WTC11 (cell line): ENCODE measurements at regions not wholly inside any gene's neighbourhood (a gene's known extent, or its start where the extent isn't known, plus 50 kb on each side); places are given as distances from the start of the nearest gene placed in this dataset.
"Not testable (repeated sequence)": the region's sequence is repeated elsewhere in the genome, so short reads cannot be mapped to it uniquely, and the experiment has no call there.

Experiments
- CREB1 ChIP-seq: sonication (generic); formaldehyde crosslinking; IDR thresholded peaks from 2 replicates; pipeline ENCODE4 v1.8.0; 2023; ENCODE audit warnings: mild to moderate bottlenecking, missing genetic modification reagents
- ELF4 ChIP-seq: sonication (generic); formaldehyde crosslinking; IDR thresholded peaks from 2 replicates; pipeline ENCODE4 v1.8.1; 2022; ENCODE audit warnings: low read depth, mild to moderate bottlenecking, moderate library complexity, missing genetic modification reagents
- ETV6 ChIP-seq: sonication (generic); formaldehyde crosslinking; IDR thresholded peaks from 2 replicates; pipeline ENCODE4 v1.8.1; 2022; ENCODE audit warnings: mild to moderate bottlenecking, missing genetic modification reagents
- GABPB1 ChIP-seq: sonication (generic); formaldehyde crosslinking; IDR thresholded peaks from 2 replicates; pipeline ENCODE4 v1.8.1; 2023; ENCODE audit warnings: mild to moderate bottlenecking, missing genetic modification reagents
- NFE2L1 ChIP-seq: sonication (generic); formaldehyde crosslinking; IDR thresholded peaks from 2 replicates; pipeline ENCODE4 v1.8.1; 2023; ENCODE audit warnings: missing genetic modification reagents
- NFYB ChIP-seq: sonication (generic); formaldehyde crosslinking; conservative IDR thresholded peaks from 2 replicates; pipeline ENCODE4 v1.8.0; 2022; ENCODE audit warnings: low read depth, missing genetic modification reagents
- TCF7 ChIP-seq: sonication (generic); formaldehyde crosslinking; IDR thresholded peaks from 2 replicates; pipeline ENCODE4 v1.8.0; 2022; ENCODE audit warnings: mild to moderate bottlenecking, low read depth, missing genetic modification reagents, moderate library complexity
- ZBTB21 ChIP-seq: sonication (generic); formaldehyde crosslinking; IDR thresholded peaks from 2 replicates; pipeline ENCODE4 v1.8.1; 2023; ENCODE audit warnings: mild to moderate bottlenecking, missing genetic modification reagents, borderline replicate concordance
- TF ChIP-seq, protein P1 (sequence below): fragments of 200-600 bp; IDR thresholded peaks from 2 replicates; pipeline ENCODE4 v1.8.0; 2022; ENCODE audit warnings: antibody characterized with exemption
- TF ChIP-seq, protein P2 (sequence below): sonication (generic); formaldehyde crosslinking; IDR thresholded peaks from 2 replicates; pipeline ENCODE4 v1.8.1; 2023; ENCODE audit warnings: mild to moderate bottlenecking, missing genetic modification reagents, moderate library complexity
- TF ChIP-seq, protein P3 (sequence below): sonication (generic); formaldehyde crosslinking; conservative IDR thresholded peaks from 2 replicates; pipeline ENCODE4 v1.8.1; 2023; ENCODE audit warnings: mild to moderate bottlenecking, low read depth, missing genetic modification reagents, moderate library complexity
- TF ChIP-seq, protein P4 (sequence below): fragments of 250-450 bp; sonication (Bioruptor Pico); conservative IDR thresholded peaks from 2 replicates; pipeline ENCODE4 v1.9.0; 2021; ENCODE audit warnings: mild to moderate bottlenecking
- TF ChIP-seq, protein P5 (sequence below): sonication (generic); formaldehyde crosslinking; IDR thresholded peaks from 2 replicates; pipeline ENCODE4 v1.8.1; 2022; ENCODE audit warnings: mild to moderate bottlenecking, missing genetic modification reagents, moderate library complexity, borderline replicate concordance

DNA sequence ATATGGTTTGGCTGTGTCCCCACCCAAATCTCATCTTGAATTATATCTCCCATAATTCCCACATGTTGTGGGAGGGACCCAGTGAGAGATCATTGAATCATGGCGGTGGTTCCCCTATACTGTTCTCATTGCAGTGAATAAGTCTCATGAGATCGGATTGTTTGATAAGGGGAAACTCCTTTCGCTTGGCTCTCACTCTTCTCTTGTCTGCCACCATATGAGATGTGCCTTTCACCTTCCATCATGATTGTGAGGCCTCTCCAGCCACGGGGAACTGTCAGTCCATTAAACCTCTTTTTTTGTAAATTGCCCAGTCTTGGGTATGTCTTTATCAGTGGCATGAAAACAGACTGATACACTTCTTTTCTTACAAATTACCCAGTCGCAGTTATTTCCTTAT, 417.6 kb upstream of the RUNX1 start:
- TF ChIP-seq ZBTB21 (CRISPR knock-in tag); CREB1; ELF4 (CRISPR knock-in tag); ETV6; TCF7; GABPB1; NFYB (CRISPR knock-in tag); NFE2L1: not testable (repeated sequence)
- TF ChIP-seq, protein P1, sequence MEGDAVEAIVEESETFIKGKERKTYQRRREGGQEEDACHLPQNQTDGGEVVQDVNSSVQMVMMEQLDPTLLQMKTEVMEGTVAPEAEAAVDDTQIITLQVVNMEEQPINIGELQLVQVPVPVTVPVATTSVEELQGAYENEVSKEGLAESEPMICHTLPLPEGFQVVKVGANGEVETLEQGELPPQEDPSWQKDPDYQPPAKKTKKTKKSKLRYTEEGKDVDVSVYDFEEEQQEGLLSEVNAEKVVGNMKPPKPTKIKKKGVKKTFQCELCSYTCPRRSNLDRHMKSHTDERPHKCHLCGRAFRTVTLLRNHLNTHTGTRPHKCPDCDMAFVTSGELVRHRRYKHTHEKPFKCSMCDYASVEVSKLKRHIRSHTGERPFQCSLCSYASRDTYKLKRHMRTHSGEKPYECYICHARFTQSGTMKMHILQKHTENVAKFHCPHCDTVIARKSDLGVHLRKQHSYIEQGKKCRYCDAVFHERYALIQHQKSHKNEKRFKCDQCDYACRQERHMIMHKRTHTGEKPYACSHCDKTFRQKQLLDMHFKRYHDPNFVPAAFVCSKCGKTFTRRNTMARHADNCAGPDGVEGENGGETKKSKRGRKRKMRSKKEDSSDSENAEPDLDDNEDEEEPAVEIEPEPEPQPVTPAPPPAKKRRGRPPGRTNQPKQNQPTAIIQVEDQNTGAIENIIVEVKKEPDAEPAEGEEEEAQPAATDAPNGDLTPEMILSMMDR: not testable (repeated sequence)
- TF ChIP-seq, protein P2, sequence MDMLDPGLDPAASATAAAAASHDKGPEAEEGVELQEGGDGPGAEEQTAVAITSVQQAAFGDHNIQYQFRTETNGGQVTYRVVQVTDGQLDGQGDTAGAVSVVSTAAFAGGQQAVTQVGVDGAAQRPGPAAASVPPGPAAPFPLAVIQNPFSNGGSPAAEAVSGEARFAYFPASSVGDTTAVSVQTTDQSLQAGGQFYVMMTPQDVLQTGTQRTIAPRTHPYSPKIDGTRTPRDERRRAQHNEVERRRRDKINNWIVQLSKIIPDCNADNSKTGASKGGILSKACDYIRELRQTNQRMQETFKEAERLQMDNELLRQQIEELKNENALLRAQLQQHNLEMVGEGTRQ (CRISPR knock-in tag): not testable (repeated sequence)
- TF ChIP-seq, protein P3, sequence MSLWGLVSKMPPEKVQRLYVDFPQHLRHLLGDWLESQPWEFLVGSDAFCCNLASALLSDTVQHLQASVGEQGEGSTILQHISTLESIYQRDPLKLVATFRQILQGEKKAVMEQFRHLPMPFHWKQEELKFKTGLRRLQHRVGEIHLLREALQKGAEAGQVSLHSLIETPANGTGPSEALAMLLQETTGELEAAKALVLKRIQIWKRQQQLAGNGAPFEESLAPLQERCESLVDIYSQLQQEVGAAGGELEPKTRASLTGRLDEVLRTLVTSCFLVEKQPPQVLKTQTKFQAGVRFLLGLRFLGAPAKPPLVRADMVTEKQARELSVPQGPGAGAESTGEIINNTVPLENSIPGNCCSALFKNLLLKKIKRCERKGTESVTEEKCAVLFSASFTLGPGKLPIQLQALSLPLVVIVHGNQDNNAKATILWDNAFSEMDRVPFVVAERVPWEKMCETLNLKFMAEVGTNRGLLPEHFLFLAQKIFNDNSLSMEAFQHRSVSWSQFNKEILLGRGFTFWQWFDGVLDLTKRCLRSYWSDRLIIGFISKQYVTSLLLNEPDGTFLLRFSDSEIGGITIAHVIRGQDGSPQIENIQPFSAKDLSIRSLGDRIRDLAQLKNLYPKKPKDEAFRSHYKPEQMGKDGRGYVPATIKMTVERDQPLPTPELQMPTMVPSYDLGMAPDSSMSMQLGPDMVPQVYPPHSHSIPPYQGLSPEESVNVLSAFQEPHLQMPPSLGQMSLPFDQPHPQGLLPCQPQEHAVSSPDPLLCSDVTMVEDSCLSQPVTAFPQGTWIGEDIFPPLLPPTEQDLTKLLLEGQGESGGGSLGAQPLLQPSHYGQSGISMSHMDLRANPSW: not testable (repeated sequence)
- TF ChIP-seq, protein P4, sequence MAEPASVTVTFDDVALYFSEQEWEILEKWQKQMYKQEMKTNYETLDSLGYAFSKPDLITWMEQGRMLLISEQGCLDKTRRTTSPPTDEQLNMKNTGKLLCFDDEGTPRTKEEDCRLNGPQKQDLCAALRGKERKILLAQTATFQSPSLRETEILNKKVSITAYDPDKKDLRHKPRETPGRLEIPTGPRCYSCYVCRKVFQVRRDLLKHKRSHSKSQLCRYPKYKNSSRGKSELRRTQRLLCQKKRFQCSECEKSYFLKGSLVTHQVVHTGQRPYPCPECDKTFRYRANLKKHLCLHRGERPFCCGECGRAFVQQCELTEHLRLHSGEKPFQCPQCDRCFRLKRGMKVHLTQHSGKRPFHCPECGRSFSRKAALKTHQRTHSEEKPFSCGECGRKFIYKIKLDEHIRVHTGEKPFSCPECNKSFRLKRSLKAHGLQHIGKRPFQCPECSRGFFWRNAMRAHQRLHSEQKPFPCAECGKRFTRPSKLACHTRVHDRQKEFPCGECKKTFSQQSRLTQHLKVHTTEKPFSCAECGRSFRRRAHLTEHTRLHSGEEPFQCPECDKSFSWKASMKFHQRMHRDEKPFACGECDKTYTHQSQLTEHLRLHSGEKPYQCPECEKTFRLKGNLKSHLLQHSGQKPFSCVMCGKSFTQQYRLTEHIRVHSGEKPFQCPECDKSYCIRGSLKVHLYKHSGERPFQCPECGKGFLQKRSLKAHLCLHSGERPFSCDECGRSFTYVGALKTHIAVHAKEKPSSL (CRISPR knock-in tag): not testable (repeated sequence)
- TF ChIP-seq, protein P5, sequence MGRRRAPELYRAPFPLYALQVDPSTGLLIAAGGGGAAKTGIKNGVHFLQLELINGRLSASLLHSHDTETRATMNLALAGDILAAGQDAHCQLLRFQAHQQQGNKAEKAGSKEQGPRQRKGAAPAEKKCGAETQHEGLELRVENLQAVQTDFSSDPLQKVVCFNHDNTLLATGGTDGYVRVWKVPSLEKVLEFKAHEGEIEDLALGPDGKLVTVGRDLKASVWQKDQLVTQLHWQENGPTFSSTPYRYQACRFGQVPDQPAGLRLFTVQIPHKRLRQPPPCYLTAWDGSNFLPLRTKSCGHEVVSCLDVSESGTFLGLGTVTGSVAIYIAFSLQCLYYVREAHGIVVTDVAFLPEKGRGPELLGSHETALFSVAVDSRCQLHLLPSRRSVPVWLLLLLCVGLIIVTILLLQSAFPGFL: not testable (repeated sequence)
